Epithelial cell of esophagus (primary cell): ENCODE measurements at regions not wholly inside any gene's neighbourhood (a gene's known extent, or its start where the extent isn't known, plus 50 kb on each side); places are given as distances from the start of the nearest gene placed in this dataset.
"Not testable (repeated sequence)": the region's sequence is repeated elsewhere in the genome, so short reads cannot be mapped to it uniquely, and the experiment has no call there.

ENCODE experiments used
- DNase-seq: peaks from one replicate; pipeline ENCODE4 v3.0.0; 2010; ENCODE audit warnings: low read depth
- H3K4me3 ChIP-seq: 2 replicates; pipeline ENCODE4 v1.5.1; 2011; ENCODE audit warnings: mild to moderate bottlenecking, low read length, control low read depth
- TF ChIP-seq, protein P1 (sequence below): IDR thresholded peaks from 2 replicates; pipeline ENCODE4 v1.5.1; 2011; ENCODE audit warnings: low read depth, mild to moderate bottlenecking, low read length, control low read depth, inconsistent platforms; ENCODE audit not compliant: insufficient read depth; ENCODE audit errors: missing control alignments

DNA sequence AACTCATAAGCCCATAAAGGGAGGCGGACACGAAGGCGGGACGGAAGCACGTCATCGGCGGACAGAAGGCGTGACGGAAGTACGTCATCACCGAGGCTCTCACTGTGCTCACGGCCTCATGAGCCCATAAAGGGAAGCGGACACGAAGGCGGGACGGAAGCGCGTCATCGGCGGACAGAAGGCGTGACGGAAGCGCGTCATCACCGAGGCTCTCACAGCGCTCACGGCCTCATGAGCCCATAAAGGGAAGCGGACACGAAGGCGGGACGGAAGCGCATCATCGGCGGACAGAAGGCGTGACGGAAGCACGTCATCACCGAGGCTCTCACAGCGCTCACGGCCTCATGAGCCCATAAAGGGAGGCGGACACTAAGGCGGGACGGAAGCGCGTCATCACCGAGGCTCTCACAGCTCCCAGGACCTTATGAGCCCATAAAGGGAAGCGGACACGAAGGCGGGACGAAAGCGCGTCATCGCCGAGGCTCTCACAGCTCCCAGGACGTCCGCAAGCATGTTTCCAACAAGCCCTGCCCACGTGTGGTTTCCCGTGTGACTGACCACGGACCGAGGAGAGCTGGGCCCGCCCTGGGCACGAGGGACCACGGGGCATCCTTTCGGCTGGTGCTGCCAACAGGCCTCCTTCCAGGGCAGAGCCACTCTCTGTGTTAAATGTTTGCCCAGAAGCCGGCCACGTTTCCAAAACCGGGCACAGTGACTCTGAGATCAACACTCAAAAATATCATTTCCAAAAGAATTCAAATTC lies 182.7 kb upstream of the SALL3 start:
- TF ChIP-seq, protein P1, sequence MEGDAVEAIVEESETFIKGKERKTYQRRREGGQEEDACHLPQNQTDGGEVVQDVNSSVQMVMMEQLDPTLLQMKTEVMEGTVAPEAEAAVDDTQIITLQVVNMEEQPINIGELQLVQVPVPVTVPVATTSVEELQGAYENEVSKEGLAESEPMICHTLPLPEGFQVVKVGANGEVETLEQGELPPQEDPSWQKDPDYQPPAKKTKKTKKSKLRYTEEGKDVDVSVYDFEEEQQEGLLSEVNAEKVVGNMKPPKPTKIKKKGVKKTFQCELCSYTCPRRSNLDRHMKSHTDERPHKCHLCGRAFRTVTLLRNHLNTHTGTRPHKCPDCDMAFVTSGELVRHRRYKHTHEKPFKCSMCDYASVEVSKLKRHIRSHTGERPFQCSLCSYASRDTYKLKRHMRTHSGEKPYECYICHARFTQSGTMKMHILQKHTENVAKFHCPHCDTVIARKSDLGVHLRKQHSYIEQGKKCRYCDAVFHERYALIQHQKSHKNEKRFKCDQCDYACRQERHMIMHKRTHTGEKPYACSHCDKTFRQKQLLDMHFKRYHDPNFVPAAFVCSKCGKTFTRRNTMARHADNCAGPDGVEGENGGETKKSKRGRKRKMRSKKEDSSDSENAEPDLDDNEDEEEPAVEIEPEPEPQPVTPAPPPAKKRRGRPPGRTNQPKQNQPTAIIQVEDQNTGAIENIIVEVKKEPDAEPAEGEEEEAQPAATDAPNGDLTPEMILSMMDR: no peak
- no peak overlapping the region for H3K4me3 ChIP-seq
- DNase-seq: no peak

DNA sequence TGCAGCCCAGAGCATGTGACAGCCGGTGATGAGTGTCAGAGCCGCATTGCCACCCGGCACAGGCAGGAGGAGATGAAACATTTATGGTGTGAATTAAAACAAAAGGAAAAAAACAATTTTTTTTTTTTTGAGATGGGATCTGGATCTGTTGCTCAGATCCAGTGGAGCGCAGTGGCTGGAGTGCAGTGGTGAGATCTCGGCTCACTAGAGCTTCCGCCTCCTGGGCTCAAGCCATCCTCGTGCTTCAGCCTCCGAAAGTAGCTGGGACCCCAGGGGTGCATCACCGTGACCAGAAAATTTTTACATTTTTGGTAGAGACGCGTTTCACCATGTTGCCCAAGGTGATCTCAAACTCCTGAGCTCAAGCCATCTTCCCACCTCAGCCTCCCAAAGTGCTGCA lies 182.1 kb upstream of the SALL3 start:
- TF ChIP-seq, protein P1: no peak

DNA sequence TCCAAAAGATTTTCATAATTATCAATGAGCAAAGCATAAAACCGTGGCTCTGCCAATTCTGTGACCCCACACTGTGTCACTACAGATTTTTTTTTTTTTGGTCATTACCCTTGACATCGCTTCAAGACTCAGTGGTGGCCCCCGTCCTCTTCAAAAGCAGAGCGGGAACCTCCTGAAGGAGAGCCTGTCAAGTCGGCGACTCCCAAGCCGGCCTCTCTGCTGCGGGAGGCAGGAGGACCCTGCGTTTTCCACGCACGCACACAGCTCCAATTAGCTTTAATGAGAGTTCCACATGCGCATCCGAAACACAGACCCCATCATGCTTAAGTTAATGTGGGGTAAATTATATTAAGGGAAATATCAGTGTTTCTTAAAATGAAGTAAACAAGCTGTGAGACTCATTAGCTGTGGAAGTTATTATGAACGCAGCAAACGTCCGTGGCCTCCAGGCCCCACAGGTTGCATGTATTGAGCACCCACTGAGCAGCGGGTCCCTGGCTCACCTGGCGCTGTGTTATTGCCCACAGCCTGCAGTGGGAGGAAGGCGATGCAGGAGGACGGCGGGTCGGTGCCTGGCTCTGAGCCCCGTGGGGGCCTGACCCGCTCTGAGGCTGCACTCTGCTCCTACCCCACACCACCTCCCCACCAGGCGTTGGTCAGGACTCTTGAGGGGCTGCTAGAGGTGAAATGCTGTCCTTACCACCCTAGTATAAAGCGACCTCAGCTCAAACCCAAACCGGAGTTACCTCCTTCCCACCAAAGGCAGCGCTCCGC lies 181.0 kb upstream of the SALL3 start:
- TF ChIP-seq, protein P1: no peak
- no peak overlapping the region for H3K4me3 ChIP-seq
- DNase-seq: no peak

More for the DNA sequence above, 182.1 kb upstream of the SALL3 start:
- H3K4me3 ChIP-seq: no peak overlapping the region
- no peak for DNase-seq

DNA sequence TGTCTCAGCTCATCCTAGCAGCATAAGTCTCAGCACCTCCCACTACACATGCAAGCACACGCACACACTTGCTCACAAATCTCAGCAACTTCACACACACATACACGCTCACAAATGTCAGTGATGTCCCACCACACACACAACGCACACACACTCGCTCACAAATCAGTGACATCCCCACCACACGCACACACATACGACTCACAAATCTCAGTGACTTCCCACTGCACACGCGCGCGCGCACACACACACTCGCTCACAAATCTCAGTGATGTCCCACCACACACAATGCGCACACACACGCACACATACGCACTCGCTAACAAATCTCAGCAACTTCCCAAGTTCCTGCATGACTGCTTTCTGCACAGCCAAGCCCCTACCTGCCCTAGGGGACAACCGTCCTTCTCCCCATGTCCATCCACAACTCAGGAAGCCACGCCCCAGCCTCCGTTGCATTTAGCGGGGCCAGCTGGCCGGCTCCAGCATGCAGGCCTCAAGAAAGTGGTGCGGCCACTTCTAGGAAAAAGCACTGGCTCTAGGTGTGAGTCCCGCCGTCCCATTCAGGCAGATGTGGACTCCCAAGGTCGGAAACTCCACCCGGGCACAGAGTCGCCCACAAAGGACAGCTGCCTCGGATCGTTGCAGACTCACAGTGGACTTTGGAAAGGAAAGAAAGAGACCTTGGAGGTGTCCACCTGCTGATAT lies 180.1 kb upstream of the SALL3 start:
- TF ChIP-seq, protein P1: no peak
- H3K4me3 ChIP-seq: no peak overlapping the region
- no peak for DNase-seq

DNA sequence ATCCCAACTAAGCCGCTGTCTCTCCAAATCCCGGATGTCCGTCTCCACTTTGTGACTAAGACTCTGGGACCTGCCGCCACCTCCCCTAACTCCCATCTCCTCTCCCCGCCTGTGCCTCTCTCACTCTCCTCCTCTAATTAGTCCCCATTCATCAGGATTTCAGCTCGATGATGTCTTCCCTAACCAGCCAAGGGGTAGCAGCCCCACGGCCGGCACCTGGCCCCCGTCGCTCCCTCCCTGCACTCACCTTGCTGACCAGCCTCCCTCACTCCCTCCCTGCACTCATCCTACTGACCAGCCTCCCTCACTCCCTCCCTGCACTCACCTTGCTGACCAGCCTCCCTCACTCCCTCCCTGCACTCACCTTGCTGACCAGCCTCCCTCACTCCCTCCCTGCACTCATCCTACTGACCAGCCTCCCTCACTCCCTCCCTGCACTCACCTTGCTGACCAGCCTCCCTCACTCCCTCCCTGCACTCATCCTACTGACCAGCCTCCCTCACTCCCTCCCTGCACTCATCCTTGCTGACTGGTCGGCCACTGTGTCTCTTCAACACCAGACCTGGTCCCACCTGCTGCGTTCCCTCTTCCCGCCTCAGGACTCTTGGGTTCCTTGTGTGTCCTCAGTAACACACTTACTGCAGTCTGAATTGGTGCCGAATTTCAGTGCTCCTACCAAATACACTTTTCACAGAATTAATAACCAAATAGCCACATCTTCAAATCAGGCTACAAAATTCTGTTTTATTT lies 179.3 kb upstream of the SALL3 start:
- not testable (repeated sequence) for DNase-seq, H3K4me3 ChIP-seq

DNA sequence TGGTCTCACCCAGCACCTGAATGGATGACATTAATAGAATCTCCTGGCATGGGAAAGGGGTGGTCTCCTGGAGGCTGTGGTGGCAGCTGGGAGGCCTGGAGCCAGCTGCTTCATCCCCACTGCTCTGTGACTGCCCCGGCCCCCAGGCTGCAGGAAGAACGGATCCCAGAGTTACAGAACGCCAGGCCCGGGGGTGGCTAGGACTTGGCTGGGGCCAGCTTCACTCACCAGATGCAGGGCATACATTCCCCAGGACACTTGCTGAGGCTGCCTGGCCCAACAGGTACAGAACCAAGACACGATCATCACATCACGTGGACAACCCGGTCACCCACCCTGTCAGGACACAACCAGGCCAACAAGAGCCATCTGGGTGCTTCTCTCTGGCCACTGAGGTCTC lies 178.6 kb upstream of the SALL3 start:
- no peak overlapping the region for H3K4me3 ChIP-seq
- TF ChIP-seq, protein P1: no peak
- DNase-seq: no peak
